AG04449 (cell line): ENCODE measurements at regions not wholly inside any gene's neighbourhood (a gene's known extent, or its start where the extent isn't known, plus 50 kb on each side); places are given as distances from the start of the nearest gene placed in this dataset.

Experiments used
- CTCF ChIA-PET: fragments of 350-600 bp; formaldehyde crosslinking; extraction: SDS; loops from one replicate; lab custom pipeline; 2021; ENCODE audit warnings: antibody characterized with exemption; lab: Yijun Ruan, JAX
- POLR2A ChIA-PET: fragments of 400-600, 350-600 bp; formaldehyde crosslinking; extraction: SDS; loops from one replicate; lab custom pipeline; 2020; ENCODE audit warnings: antibody characterized with exemption, inconsistent platforms; lab: Yijun Ruan, JAX
- DNase-seq: peaks from one replicate; pipeline ENCODE4 v3.0.0-alpha.2; 2010; ENCODE audit warnings: low read depth, low spot score
- H3K4me3 ChIP-seq: 2 replicates; pipeline ENCODE4 v1.5.1; 2011; ENCODE audit warnings: low read depth, mild to moderate bottlenecking, control low read depth, low read length
- CTCF ChIP-seq: IDR thresholded peaks from one replicate; pipeline ENCODE4 v1.5.1; 2011; ENCODE audit warnings: mild to moderate bottlenecking, moderate library complexity, low read length, control low read depth, inconsistent platforms; ENCODE audit not compliant: insufficient read depth; ENCODE audit errors: missing control alignments

- TF ChIP-seq CTCF: no peak
- ChIA-PET CTCF (no interaction called here), POLR2A (no interaction called here)
- no peak overlapping the region for H3K4me3 ChIP-seq
- no peak for DNase-seq
Observed at GRCh38 chr2:67564076-67564475, 166.9 kb downstream of the ETAA1 start.

- no peak for TF ChIP-seq CTCF
- POLR2A ChIA-PET: no interaction called here
- no peak overlapping the region for H3K4me3 ChIP-seq
- CTCF ChIA-PET: no interaction called here
- DNase-seq: no peak
Observed at GRCh38 chr2:67564626-67565025, 167.5 kb downstream of the ETAA1 start.

GRCh38 chr2:67565262-67565661, 168.1 kb downstream of the ETAA1 start:
- ChIA-PET POLR2A (no interaction called here), CTCF (no interaction called here)
- no peak for TF ChIP-seq CTCF
- no peak for DNase-seq
- no peak overlapping the region for H3K4me3 ChIP-seq

GRCh38 chr2:67565761-67566160, 168.6 kb downstream of the ETAA1 start:
- POLR2A ChIA-PET: no interaction called here
- DNase-seq: no peak

GRCh38 chr2:67566285-67566684, 169.2 kb downstream of the ETAA1 start:
- CTCF ChIA-PET: no interaction called here
- POLR2A ChIA-PET: no interaction called here
- no peak for TF ChIP-seq CTCF
- no peak for DNase-seq
- H3K4me3 ChIP-seq: no peak overlapping the region

More at GRCh38 chr2:67565761-67566160, 168.6 kb downstream of the ETAA1 start:
- H3K4me3 ChIP-seq: no peak overlapping the region
- no peak for TF ChIP-seq CTCF
- CTCF ChIA-PET: no interaction called here

- ChIA-PET POLR2A (no interaction called here), CTCF (no interaction called here)
- no peak for DNase-seq
- H3K4me3 ChIP-seq: no peak overlapping the region
- no peak for TF ChIP-seq CTCF
Observed at GRCh38 chr2:67566958-67567635, 170.0 kb downstream of the ETAA1 start.
